ENCODE measurements at regions not wholly inside any gene's neighbourhood (a gene's known extent, or its start where the extent isn't known, plus 50 kb on each side); places are given as distances from the start of the nearest gene placed in this dataset.

- TF ChIP-seq NFRKB (IDR thresholded peaks at IDR 0.05) (no peak), SUZ12 (IDR thresholded peaks at IDR 0.05) (no peak), BHLHE40 (IDR thresholded peaks at IDR 0.05; ENCODE audit: borderline replicate concordance) (no peak), PKNOX1 (IDR thresholded peaks at IDR 0.05) (no peak), SP1 (IDR thresholded peaks at IDR 0.05) (no peak), TARDBP (IDR thresholded peaks at IDR 0.05) (no peak), LEF1 (IDR thresholded peaks at IDR 0.05; ENCODE audit: borderline replicate concordance) (no peak), CTBP1 (IDR thresholded peaks at IDR 0.05; ENCODE audit: borderline replicate concordance) (no peak), L3MBTL2 (conservative IDR thresholded peaks at IDR 0.05) (no peak), HDGF (IDR thresholded peaks at IDR 0.05; ENCODE audit: borderline replicate concordance) (no peak)
Observed at GRCh38 chr5:25646421-25647341, 1001.9 kb upstream of the CDH10 start.
